ENCODE measurements at regions not wholly inside any gene's neighbourhood (a gene's known extent, or its start where the extent isn't known, plus 50 kb on each side); places are given as distances from the start of the nearest gene placed in this dataset.

- TF ChIP-seq CTCF (conservative IDR thresholded peaks at IDR 0.05; ENCODE audit: low read depth, low read length) (no peak), BHLHE40 (IDR thresholded peaks at IDR 0.05; ENCODE audit: low read depth, low read length) (no peak), USF2 (IDR thresholded peaks at IDR 0.05; ENCODE audit: low read depth, low read length) (no peak), POLR2A (IDR thresholded peaks at IDR 0.05; ENCODE audit: low read depth, low read length) (no peak)
Observed at GRCh38 chr11:80417681-80418080, 976.9 kb upstream of the TENM4 start.
